ENCODE measurements at regions not wholly inside any gene's neighbourhood (a gene's known extent, or its start where the extent isn't known, plus 50 kb on each side); places are given as distances from the start of the nearest gene placed in this dataset.

DNA sequence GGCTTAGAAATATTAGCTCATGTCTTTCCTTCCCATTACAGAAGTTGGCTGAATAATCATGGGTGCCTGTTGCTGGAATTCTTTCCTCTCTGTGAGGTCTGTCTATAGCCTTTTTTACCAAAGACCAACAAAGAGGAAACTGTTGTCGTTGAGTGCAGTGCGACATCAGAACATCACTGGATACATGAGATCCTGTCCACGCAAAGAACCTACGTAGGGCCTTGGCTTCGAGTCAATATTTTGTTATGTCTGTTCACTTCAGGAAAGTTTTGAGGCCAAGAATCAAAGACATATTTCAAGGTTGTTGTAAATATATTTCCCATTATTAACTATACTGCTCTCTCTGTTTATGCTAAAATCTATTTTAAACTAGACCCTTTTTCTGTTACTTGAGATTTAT, 101.5 kb upstream of the IL12A start:
- H2AFZ ChIP-seq (ENCODE audit: low read depth, low read length, poor library complexity, severe bottlenecking) = no peak overlapping the region
- no peaks in the 10 kb centered on the region for H3K4me1 ChIP-seq (ENCODE audit: control insufficient read depth in 1 of 2, insufficient read depth in 2 of 2, low read length in 2 of 2)
- no peaks in the 10 kb centered on the region for H4K20me1 ChIP-seq (ENCODE audit: insufficient read depth)
- RAD21 ChIA-PET (ENCODE audit: low non-redundant PET in 1 of 2, low total read pairs in 2 of 2, uncharacterized antibody in 2 of 2, unreplicated experiment in 2 of 2) = no interaction called here
- intact Hi-C loops (cut with micrococcal nuclease) = loop anchor here (10.0 kb wide), 1 partner anchor 528 kb away; no protein-coding TSS in a partner anchor
- TF ChIP-seq RAD21 (IDR thresholded peaks at IDR 0.05; ENCODE audit: low read depth) (no peak), MAX (IDR thresholded peaks at IDR 0.05) (no peak), CTCF (IDR thresholded peaks at IDR 0.05 in 2 of 3, conservative IDR thresholded peaks at IDR 0.05 in 1 of 3; ENCODE audit: borderline replicate concordance in 1 of 3, insufficient read depth in 1 of 3, low read depth in 2 of 3, low read length in 2 of 3) (no peak), POLR2AphosphoS5 (IDR thresholded peaks at IDR 0.05; ENCODE audit: low read depth, low read length) (no peak), YY1 (IDR thresholded peaks at IDR 0.05; ENCODE audit: extremely low read depth, insufficient replicate concordance, low read depth, low read length) (no peak), ATF3 (IDR thresholded peaks at IDR 0.05) (no peak), EZH2 (IDR thresholded peaks at IDR 0.05) (no peak), ZNF274 (IDR thresholded peaks at IDR 0.05; ENCODE audit: low read depth, low read length) (no peak), TCF7L2 (IDR thresholded peaks at IDR 0.05; ENCODE audit: borderline replicate concordance, extremely low read depth, insufficient read depth, insufficient read length) (no peak), ZBTB33 (IDR thresholded peaks at IDR 0.05; ENCODE audit: extremely low read depth, insufficient replicate concordance, low read length) (no peak), CBX3 (IDR thresholded peaks at IDR 0.05; ENCODE audit: low read depth) (no peak), JUND (IDR thresholded peaks at IDR 0.05) (no peak), SP1 (IDR thresholded peaks at IDR 0.05; ENCODE audit: low read depth) (no peak)
- POLR2A ChIA-PET = interaction anchor here (0.9 kb wide), 1 partner anchor 117 kb away, joined by 3 read pairs; no protein-coding TSS in a partner anchor
- no peaks in the 10 kb centered on the region for H3K27me3 ChIP-seq (ENCODE audit: insufficient read depth, low read length)
- no peaks in the 10 kb centered on the region for H3K9me2 ChIP-seq (ENCODE audit: insufficient read depth)
- BruUV-seq (replicated peaks) = no TSS peak
- H3K27ac ChIP-seq (ENCODE audit: low read depth, low read length) = no peak overlapping the region
- ATAC-seq (no peak), DNase-seq (ENCODE audit: low read depth, low spot score) (no peak)
- no peak overlapping the region for H3K4me3 ChIP-seq (replicated peaks in 1 of 2; ENCODE audit: low read depth in 1 of 2, low read length in 2 of 2)
- no peaks in the 10 kb centered on the region for H3K36me3 ChIP-seq (ENCODE audit: control insufficient read depth in 1 of 2, insufficient read depth in 2 of 2, low read length in 2 of 2)
- CTCF ChIA-PET = interaction anchor here (5.7 to 6.3 kb wide), 2 partner anchors 101 to 117 kb away, joined by 51 to 154 read pairs; partner anchors contain the start of gene IL12A
- no peak overlapping the region for H3K9ac ChIP-seq (ENCODE audit: low read length)
- no peak overlapping the region for H3K4me2 ChIP-seq (ENCODE audit: low read length)
- H3K79me2 ChIP-seq (ENCODE audit: insufficient read depth, low read length) = no peaks in the 10 kb centered on the region
- no peaks in the 10 kb centered on the region for H3K9me3 ChIP-seq (ENCODE audit: control insufficient read depth in 1 of 2, insufficient read depth in 1 of 2, low read depth in 1 of 2, low read length in 2 of 2)

Data from HCT116 (cell line).